GM18498 (cell line): ENCODE measurements at regions not wholly inside any gene's neighbourhood (a gene's known extent, or its start where the extent isn't known, plus 50 kb on each side); places are given as distances from the start of the nearest gene placed in this dataset.
"Not testable (repeated sequence)": the region's sequence is repeated elsewhere in the genome, so short reads cannot be mapped to it uniquely, and the experiment has no call there.

ENCODE experiments used
- ATAC-seq: cut with Tn5 transposase; IDR thresholded peaks from one replicate; pipeline ENCODE4 v1.9.1; 2021; ENCODE audit warnings: mild to moderate bottlenecking, moderate library complexity; ENCODE audit not compliant: unreplicated experiment

DNA sequence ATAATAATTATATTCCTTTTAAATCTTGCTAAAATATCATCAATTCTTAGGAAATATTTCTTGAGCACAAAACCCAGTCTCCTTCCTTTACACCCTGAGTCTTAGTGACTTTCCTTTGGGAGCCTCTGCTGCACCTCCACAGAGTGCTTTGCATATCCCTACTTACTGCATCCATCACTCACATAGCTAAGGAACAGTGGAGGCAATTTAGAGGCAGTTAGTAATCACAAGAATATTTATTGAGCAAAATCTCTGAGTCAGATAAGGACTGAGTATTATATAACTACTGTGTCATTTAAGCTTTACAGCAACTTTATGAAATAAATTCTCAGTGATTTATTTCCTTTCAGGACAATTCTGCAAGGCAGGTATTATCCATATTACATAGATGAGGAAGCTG is 327.7 kb downstream of the TMX3 start:
- ATAC-seq: no peak

DNA sequence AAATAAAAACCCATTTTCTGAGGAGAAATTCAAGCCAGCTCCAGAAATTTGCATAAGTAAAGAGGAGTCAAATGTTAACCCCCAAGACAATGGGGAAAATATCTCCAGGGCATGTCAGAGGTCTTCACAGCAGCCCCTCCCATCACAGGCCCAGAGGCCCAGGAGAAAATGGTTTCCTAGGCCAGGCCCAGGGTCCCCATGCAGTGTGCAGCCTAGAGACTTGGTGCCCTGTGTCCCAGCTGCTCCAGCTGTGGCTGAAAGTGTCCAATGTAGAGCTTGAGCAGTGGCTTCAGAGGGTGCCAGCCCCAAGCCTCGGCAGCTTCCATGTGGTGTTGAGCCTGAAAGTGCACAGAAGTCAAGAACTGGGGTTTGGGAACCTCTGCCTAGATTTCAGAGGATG is 330.9 kb downstream of the TMX3 start:
- not testable (repeated sequence) for ATAC-seq

DNA sequence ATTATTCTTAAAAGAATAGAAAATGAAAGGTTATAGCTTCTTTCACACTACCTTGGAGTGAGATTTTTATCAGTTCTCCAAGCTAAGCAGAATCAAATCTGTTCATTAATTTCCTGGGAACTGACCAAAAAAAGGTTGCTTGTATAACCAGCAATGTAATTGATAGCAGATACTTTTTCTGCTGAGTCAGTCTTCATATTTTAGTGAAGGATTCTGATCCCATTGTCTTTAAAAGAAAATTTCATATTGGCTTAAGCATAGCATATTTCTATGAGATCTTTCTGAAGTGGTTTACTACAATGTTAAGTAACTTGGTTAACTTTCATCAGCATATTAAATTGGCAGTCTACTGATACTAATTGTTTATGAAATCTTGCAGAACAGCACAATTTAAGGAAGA is 338.0 kb downstream of the TMX3 start:
- no peak for ATAC-seq

DNA sequence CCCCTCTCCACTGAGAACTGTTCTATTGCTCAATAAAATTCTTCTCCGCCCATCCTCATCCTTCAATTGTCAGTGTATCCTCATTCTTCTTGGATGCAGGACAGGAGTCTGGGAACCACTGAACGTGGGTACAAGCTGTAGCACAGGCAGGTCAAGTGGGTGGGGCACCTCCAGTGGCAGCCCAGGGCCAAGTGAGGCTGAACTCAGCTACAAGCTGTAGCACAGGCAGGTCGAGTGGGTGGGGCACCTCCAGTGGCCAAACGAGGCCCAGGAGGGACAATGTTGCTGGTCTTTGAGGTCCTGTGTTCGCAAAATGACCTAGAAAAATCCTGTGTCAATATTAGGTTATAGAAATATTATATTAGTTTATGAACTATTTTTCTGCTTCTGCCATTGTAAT is 352.0 kb downstream of the TMX3 start:
- no peak for ATAC-seq

DNA sequence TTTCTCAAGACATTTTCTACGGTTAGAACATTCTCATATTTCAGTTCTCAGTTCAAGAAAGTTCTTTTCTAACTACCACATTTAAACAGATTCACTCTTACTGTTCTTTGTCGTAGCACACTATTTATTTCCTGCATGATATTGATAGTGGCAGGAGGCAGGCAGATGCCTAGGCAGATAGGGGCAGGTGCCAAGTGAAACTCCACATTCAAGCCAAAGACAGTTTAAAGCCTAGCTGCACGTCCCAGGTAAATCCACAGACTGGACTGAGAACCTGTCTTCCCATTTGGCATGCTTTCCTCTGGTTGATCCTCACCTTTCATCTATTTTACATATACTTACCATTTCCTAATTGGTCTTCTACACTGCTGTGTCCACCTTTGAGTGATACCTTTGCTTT is 359.3 kb downstream of the TMX3 start:
- no peak for ATAC-seq

DNA sequence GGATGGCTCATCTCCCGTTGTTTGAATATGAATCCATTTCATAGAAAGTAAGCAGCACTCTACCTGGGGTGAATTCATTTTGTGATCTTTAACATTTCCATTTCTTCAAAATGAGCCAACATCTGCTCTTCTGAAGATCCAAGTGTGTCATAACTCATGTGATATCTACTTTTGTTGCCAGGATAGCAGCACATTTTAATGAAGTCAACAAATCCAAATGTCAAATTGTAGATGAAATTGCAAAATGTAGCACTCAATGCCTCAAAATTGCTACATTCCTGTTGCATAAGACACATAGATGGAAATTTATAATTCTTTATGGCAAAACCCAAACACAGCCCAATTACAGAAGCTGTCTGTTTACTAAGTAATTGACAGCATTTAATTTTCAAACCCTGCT is 360.7 kb downstream of the TMX3 start:
- ATAC-seq: no peak

DNA sequence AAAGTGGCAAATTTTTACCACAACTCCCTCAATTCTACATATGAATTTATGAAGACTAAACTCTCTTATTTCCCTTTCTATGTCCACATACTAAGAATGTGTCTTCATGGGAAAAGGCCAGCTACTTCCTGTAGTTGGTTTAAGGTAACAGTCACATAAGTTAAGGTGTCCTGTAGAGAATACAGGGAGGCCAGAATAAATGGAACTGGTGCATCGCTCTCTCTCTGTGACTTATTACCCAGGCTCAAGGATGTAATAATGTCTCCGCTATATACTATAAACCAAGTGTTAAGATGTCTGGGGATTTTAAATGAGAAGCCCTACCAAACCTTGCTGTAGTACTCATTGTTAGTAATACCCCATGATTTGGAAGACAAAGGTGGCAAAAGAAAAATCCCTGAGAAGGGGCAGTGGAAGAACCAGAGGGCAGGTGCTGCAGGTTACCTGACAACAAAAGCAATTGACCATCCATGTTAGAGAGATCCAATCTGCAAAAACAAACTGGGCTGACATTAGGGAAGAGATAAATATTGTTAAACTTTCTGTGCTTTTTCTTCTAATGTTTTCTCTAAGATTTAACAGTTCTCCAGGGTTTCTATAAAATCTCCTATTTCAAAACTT is 372.8 kb downstream of the TMX3 start:
- no peak for ATAC-seq

DNA sequence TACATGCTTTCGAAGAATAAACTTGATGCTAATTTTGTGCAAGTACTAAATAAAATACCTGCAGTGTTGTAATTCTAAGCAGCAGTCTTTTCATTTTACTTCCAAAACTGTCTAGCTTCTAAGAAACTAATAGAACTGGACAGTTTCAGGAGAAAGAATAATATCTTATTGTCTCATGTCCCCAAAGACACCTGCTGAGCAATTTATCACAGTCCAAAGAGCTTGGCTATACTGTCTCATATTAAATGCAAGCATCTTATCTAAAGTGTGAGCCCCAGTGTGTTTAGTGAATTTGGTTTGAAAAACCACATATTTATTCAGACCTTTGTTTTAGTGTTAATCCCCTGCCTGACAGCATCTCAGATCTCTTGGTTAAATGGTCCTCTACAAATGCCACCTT is 374.3 kb downstream of the TMX3 start:
- ATAC-seq: no peak

DNA sequence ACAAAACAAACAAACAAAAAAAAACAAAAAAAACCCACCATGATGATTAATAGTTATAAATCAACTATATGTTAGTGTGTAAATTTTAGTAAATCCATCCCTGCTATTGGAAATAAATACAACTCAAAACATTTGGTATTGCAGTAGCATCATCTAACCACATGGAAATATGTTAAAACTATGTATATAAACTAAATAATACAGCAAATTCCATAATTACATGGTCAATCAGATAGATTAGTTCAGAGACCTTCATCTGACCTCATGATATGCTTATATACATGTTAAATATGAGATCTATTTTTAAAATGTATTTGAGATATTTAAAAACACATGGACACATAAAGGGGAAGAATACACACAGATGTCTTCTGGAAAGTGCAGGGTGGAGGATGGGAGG is 384.2 kb downstream of the TMX3 start:
- no peak for ATAC-seq

DNA sequence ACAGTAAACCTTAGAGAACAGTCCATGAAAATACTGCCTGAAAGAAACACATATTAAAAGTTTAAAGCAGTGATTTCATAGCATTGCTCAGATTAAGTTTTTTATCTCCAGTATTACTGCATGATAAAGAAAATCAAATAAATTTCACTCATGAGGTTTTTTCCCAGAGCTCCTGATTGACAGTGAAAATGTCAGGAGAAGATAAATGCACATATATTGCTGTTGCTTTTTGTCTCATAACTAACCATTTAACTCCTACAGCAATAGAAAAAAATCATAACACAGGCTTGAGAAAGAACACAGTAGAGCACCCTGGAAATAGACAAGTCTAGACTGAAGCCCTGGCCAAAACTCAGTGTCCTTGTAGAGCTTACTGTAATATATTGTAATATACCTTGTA is 391.0 kb downstream of the TMX3 start:
- no peak for ATAC-seq

DNA sequence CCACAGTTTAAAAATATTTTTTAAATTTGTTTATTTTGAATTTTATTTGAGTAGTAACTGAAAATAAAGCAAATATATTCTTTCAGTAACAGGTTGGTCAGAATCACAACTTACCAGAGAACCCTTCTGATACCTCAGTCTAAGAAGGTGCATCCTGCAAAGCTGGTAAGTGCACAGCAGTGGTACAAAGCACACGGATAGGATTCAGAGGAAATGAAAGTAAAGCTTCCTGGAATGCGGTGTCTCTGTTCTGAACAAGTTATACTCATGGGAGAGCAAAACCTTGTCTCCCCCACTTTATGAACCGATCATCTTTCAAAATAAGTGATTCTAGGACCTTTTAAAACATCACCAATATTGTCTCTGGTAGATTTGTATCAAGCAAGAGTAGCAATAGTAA is 398.3 kb downstream of the TMX3 start:
- no peak for ATAC-seq

DNA sequence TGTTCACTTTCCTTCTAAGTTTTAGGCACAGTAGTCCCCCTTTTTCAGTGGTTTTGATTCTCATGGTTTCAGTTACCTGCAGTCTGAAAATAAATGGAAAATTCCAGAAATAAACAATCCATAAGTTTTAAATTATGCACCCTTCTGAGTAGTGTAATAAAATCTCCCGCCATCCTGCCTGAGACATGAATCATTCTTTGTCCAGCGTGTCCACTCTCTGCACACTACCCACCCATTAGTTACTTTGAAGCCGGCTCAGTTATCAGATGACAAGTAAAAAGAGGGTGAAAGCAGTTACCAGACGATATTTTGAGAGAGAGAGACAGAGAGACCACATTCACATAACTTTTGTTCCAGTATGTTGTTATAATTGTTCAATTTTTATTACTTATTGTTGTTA is 400.5 kb downstream of the TMX3 start:
- ATAC-seq: no peak

DNA sequence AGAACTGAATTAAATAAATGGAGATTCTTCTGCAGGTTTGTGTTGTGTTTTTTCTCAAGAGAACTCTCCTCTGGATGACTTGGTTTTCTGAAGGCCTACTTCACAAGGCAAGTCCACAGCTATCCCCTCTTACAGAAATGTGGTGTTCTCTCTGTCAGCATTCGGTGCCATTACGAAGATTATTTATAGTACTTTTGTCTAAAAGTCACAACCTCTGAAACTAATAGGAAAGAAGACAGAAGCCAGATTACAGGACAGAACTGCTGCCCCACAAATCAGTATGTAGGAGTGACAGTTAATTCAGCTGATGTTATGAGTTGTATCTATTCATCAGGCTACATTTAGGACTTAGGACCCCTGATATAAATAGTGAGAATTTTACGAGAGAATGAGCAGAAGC is 413.5 kb downstream of the TMX3 start:
- ATAC-seq: no peak

DNA sequence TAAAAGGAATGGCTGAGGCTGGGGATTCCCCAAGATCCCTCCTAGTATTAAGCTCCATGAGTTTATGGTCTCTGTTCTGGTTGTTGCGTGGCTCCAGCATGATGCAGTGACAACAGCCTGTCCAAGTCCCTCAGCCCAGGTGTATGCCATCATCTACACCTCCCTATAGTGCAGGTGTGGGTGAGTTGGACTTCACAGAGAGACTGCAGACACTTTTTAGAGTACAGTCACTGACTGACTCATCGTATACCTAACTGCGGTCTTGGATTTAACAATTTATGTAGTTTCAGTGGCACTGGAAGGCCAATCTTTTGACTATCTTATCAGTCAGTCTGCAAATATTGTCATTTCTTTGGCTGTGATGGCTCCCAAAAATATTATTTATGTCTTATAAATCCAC is 415.0 kb downstream of the TMX3 start:
- no peak for ATAC-seq

DNA sequence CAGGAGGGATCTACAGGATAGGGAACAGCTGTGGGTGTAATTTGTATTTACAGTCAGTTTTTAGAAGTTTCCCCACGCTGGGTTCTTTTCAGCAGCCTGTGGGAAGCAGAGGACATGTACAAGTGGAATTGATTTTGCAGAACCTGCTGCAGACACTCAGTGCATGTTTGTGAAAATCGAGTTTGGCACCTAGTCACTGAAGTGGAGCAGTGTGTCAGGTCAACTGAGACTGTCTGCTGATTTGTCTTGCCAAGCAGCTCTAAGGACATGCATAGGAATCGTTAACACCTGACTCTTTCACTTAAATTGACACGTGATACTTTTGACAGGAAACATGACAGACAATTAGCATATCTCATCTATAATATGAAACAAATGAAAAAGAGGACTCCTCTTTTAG is 416.6 kb downstream of the TMX3 start:
- no peak for ATAC-seq

DNA sequence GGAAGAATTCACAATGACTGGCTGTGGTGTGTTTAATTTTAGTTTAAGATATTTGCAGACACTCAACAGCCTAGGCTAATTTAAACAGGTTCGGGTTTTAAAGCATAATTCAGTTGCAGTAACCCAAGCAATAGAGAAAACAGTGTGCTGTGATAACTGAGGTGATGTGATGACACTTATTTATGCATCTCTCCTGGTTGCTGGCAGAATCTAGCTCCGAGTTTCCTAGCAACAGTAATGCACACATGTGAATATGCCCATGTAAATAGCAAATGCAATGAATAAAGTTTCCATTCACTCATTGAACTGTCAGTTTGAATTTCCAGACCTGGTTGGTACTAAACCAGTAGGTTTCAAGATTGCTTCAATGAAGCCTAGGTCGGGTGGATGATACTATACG is 426.5 kb downstream of the TMX3 start:
- no peak for ATAC-seq

DNA sequence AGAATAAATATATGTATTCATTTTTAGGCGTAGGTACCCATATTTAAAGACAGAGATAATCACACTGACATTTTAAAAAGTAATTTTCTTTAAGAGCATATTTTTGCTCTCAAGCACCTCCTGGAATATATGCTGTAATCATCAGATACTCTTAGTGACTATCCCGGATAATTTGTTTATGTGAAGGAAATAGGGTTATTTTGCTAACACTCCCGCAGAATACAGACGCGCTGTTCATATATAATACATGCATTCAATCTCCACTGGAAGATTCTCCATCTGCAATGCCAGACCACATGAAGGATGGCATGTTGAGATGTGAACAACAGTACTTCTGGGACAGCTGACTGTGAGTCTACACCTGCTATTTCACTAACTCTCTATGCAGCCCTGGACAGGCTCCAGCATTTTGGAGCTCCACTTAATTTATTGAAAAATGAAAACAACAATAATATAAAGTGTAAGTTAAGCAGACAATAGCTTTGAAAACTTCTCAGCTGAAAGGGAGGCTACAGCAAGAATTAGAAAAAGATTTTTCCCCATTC is 430.6 kb downstream of the TMX3 start:
- ATAC-seq: no peak

DNA sequence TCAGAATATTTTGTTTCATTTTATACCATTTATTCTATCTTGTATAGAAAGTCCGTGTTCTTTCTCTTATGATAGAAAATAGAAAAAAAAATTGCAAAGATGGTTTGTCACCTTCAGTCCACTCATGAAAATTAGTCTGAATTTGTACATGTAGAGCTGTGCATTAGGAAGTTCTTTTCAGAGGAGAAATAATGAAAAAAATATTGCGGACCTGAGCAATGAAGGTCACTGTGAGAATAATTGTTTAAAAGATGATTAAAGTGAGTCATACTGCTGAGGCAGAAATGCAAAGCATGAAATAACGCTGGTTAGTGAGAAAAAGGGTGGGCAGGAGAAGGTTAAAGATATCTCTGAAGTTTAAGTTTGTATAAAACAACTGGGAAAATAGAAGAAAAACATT is 431.1 kb downstream of the TMX3 start:
- no peak for ATAC-seq

DNA sequence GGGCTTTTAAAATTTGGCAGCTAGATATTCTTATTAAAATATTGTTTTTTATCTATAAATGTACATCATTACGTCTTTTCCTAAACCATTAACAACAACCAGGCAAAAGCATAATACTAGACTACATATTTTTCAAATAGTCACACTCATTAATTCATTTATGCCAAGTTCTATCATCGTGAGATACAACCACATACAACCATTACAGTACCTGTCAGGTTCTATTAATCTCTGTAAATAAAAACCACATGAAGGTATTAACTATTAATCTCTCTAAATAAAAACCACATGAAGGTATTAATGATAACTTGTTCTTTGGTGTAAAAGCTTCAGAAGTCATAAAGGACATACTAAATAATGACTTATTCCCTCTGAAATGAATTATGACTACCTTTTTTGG is 432.7 kb downstream of the TMX3 start:
- ATAC-seq: no peak

DNA sequence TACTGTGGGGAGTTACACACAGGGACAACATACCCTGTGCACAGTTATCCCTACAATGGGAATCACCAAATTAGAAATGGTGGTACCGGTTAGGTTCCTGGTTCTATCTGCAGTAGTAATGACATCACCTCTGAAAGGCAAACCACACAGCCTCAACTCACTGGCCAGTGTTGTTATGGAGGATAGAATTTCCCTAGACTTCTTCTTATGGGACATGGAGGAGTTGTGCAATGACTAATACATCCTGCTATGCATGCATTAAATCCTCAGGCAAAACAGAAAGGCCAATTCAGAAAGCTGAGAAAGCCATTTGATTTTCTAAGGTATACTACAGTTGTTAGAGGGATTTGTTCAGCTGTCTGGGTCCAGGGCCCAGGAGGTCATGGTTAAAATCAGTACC is 439.3 kb downstream of the TMX3 start:
- no peak for ATAC-seq

DNA sequence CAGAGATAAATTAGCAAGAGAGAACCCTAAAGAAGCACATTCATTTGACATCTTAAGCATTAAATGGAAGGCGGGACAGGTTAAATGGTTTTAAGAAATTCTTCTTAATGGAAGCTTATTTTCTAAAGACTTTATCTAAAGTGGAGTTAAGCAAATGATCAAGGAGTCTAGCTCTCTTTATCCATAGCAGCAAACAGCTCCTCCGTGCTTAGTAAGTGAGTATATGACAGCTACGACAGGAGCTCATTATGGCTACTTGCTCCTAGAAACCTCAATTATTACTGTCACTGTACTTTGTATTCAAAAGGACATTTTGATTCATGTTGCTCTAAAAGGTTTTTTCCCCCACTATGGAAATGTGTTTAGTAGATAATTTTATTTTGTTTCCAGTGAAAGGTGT is 444.9 kb downstream of the TMX3 start:
- ATAC-seq: no peak

DNA sequence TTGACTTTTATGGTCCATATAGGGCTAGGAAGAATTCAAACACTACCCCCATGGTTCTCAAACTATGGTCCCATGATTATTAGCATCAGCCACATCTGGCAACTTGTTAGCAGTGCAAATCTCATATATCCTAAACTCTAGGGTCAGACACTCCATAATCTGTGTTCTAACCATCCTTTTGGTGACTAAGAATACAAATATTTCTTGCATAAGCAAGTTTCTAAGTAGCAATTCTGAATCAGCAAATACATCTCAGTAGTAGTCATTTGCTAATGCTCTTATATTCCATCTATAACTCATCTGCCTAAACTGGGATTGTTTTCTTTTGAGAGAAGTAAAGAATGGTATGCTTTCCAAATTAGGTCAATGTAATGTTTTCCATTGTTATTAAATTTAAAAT is 447.3 kb downstream of the TMX3 start:
- no peak for ATAC-seq

DNA sequence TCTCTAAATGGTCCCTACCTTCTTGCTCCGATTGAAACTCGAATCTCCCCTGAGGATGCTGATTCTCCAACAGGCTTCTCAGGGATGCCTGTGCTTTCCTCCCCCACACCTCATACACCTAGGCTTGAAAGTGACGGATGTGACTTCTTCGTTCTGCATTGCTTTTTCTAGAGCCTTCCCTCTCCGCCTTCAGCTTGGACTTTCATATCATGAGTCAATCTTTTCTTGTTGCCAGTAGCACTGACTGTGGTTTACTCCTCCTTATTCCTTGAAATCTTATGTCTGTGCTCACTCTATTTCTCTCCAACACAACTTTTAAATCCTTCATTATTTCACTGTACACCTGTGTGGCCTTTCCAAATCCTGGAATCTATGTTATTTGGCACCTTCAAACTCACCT is 451.4 kb downstream of the TMX3 start:
- no peak for ATAC-seq
